ENCODE measurements at regions not wholly inside any gene's neighbourhood (a gene's known extent, or its start where the extent isn't known, plus 50 kb on each side); places are given as distances from the start of the nearest gene placed in this dataset.

DNA sequence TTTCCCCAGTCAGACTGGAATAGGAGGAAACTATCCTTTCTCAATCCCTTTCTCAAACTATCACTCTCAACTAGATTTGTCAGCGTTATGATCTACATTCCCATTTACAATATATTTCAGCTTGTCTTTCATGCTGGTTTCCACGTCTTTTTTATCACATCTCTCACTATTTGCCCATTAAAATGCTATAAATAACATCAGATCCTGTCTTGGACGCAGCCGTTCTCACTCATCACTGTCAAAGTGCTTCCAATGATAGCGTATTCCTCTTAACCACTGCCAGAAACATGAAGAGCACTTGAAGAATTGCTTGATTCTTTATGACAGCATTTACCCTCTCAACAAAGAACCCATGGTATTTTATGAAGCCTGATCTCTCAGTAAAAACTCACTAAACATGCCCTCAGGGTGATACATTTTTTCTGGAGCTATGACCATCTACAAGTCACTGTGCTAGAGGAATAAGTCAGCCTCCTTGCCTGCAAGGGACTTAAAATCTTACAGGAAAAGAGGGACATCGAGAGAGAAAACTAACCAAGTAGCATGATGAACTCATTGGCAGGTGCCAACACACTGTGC, 205.6 kb upstream of the PFKP start:
- Histone ChIP-seq H3K79me1 (ENCODE audit: insufficient read depth, low read depth, low read length, poor library complexity, severe bottlenecking) (no peaks in the 10 kb centered on the region), H2BK120ac (ENCODE audit: low read depth, low read length, poor library complexity, severe bottlenecking) (no peak overlapping the region), H4K5ac (ENCODE audit: insufficient read length, low read depth, low read length) (no peak overlapping the region), H3T11ph (ENCODE audit: low read length) (no peak overlapping the region), H4K8ac (replicated peaks; ENCODE audit: insufficient read length, low read depth, low read length) (no peak overlapping the region), H2BK5ac (ENCODE audit: insufficient read length, low read length) (no peak overlapping the region), H3K9me3 (ENCODE audit: control insufficient read depth, low read depth, low read length) (no peaks in the 10 kb centered on the region), H2BK20ac (ENCODE audit: low read depth, low read length, poor library complexity, severe bottlenecking) (no peak overlapping the region), H3K14ac (ENCODE audit: insufficient read depth, low read length) (no peak overlapping the region), H3K4me2 (ENCODE audit: insufficient read depth, insufficient read length, low read length) (no peak overlapping the region), H2BK15ac (ENCODE audit: low read depth, low read length) (no peak overlapping the region), H3K23me2 (ENCODE audit: insufficient read length, low read depth, low read length, poor library complexity, severe bottlenecking) (no peaks in the 10 kb centered on the region), H3K4me1 (ENCODE audit: insufficient read depth, low read length) (0 out of 2 replicates have a peak, but pooled peaks cover 4% of the 10 kb centered on the region), H2AK5ac (ENCODE audit: insufficient read length, low read length) (no peak overlapping the region), H2BK12ac (ENCODE audit: insufficient read length, low read depth, low read length) (no peak overlapping the region), H3K79me2 (ENCODE audit: insufficient read depth, low read length) (no peaks in the 10 kb centered on the region), H4K91ac (ENCODE audit: insufficient read length, low read depth, low read length) (no peak overlapping the region), H3K27ac (ENCODE audit: insufficient read length, low read depth, low read length) (no peak overlapping the region), H3K23ac (ENCODE audit: insufficient read length, low read depth, low read length) (no peak overlapping the region), H3K9ac (ENCODE audit: extremely low read depth, insufficient read length, low read length) (no peak overlapping the region), H3K18ac (ENCODE audit: insufficient read length, low read depth, low read length) (no peak overlapping the region), H3K56ac (ENCODE audit: insufficient read length, low read depth, low read length) (no peak overlapping the region), H4K20me1 (ENCODE audit: control insufficient read depth, insufficient read depth, insufficient read length) (no peaks in the 10 kb centered on the region), H2AFZ (ENCODE audit: low read length) (no peak overlapping the region), H3K27me3 (ENCODE audit: insufficient read depth, low read length) (no peaks in the 10 kb centered on the region), H3K4ac (ENCODE audit: low read depth, low read length) (no peak overlapping the region)
- DNase-seq = no peak
- TF ChIP-seq CTCF (conservative IDR thresholded peaks at IDR 0.05) = no peak
- H3K4me1 Mint-ChIP-seq = peaks cover 7 to 8% of the 10 kb centered on the region in 2 experiments
- peaks cover 19% of the 10 kb centered on the region in 2 experiments; a peak in 4 of 5 replicates for H3K9me3 Mint-ChIP-seq
- H3K27me3 Mint-ChIP-seq (ENCODE audit: low read depth) = peaks cover 4% of the 10 kb centered on the region; the same call in 1 of the 2 replicates
- H3K4me3 Mint-ChIP-seq = no peak overlapping the region
- WGBS (ENCODE audit: extremely low coverage, insufficient read length, low lambda C conversion rate) = no CpG with 5 or more reads among the region's 6 CpGs
- H3K36me3 Mint-ChIP-seq (ENCODE audit: insufficient read depth in 1 of 3, low read depth in 3 of 3) = peaks cover 0 to 19% (median 0%) of the 10 kb centered on the region in 3 experiments; a peak in 4 of 7 replicates
- no peak overlapping the region for H3K27ac Mint-ChIP-seq
